ENCODE measurements at regions not wholly inside any gene's neighbourhood (a gene's known extent, or its start where the extent isn't known, plus 50 kb on each side); places are given as distances from the start of the nearest gene placed in this dataset.

- Histone ChIP-seq H3K4me3 (no peak overlapping the region), H3K9me3 (no peaks in the 10 kb centered on the region), H3K36me3 (no peaks in the 10 kb centered on the region), H3K4me1 (no peaks in the 10 kb centered on the region), H3K27ac (no peak overlapping the region), H3K27me3 (no peaks in the 10 kb centered on the region)
- 94 to 100% methylated on average over 2 to 3 of the region's 3 CpGs for WGBS, 2 donors (ENCODE audit: low coverage in 1 of 2)
- in situ Hi-C loops (cut with MboI; ENCODE audit: low pct_ligation_motif_present in 1 of 4, low pct_unique_long_range_greater_than_20kb in 1 of 4, low sequenced_read_pairs in 3 of 4) = no loop called here
- no peak for TF ChIP-seq CTCF (IDR thresholded peaks at IDR 0.05)
- TF ChIP-seq POLR2A (IDR thresholded peaks at IDR 0.05) = no peak
- TF ChIP-seq EP300 (IDR thresholded peaks at IDR 0.05; ENCODE audit: low read depth) = no peak
- TF ChIP-seq POLR2AphosphoS5 (IDR thresholded peaks at IDR 0.05) = no peak
- intact Hi-C loops (cut with DNase I; ENCODE audit: low total_unique reads) = no loop called here
- no peak for DNase-seq
Observed at GRCh38 chr11:121683791-121684190, 231.0 kb upstream of the SORL1-AS1 start.

Small RNAs in the stretch of these regions (small RNA-seq; reads per million reads assigned to genes)
- 0 reads per million in 4 donors for gene RNU6-256P

Measured in transverse colon (tissue), 4 donors.